Mesothelial cell of epicardium (in vitro differentiated cells): ENCODE measurements at regions not wholly inside any gene's neighbourhood (a gene's known extent, or its start where the extent isn't known, plus 50 kb on each side); places are given as distances from the start of the nearest gene placed in this dataset.

Experiments used
- DNase-seq, 2 experiments: peaks; one replicate each; pipeline ENCODE4 v3.0.0; 2021; ENCODE audit warnings: low spot score in 2 of 2; ENCODE audit not compliant: unreplicated experiment in 2 of 2
- H3K27ac Mint-ChIP-seq: 2 replicates; pipeline ENCODE4 v1.8.0; 2021; ENCODE audit warnings: mixed read lengths
- H3K27me3 Mint-ChIP-seq: 2 replicates; pipeline ENCODE4 v1.8.0; 2021; ENCODE audit warnings: low read depth, mixed read lengths
- H3K36me3 Mint-ChIP-seq: 2 replicates; pipeline ENCODE4 v1.8.0; 2021; ENCODE audit warnings: mixed read lengths
- H3K4me1 Mint-ChIP-seq: 2 replicates; pipeline ENCODE4 v1.8.0; 2021; ENCODE audit warnings: mixed read lengths
- H3K4me3 Mint-ChIP-seq: 2 replicates; pipeline ENCODE4 v1.8.0; 2021; ENCODE audit warnings: mild to moderate bottlenecking, moderate library complexity, mixed read lengths
- H3K9me3 Mint-ChIP-seq: 2 replicates; pipeline ENCODE4 v1.8.0; 2021; ENCODE audit warnings: mixed read lengths
- TF ChIP-seq, protein P1 (sequence below): fragments of 200-600 bp; sonication (generic); IDR thresholded peaks from one replicate; pipeline ENCODE4 v1.5.0; 2021; ENCODE audit warnings: antibody characterized with exemption; ENCODE audit not compliant: unreplicated experiment

DNA sequence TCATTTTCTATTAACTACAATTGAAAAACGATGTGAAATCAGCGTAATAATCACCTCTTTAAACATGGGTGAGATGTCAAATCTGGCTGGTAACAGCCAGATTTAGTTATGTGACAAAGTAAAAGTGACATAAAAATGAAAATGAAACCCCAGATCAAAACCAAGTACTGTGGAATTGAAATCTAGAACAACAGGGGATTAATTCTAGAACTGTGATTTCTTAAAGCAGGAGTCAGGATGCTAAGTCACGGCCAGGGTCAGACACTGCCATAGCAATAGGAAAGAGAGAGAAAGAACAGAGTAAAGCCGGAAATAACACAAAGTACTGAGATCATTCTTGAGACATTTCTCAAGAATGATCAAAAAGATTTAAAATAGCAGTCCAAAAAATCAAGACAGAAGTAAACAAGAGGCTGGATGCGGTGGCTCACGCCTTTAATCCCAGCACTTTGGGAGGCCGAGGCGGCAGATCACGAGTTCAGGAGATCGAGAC lies 1183.7 kb upstream of the NXPH2 start:
- Mint-ChIP-seq H3K9me3 (peaks cover 19% of the 10 kb centered on the region), H3K27me3 (no peaks in the 10 kb centered on the region), H3K27ac (no peak overlapping the region), H3K4me3 (no peak overlapping the region), H3K36me3 (peaks cover 4% of the 10 kb centered on the region), H3K4me1 (peaks cover 11% of the 10 kb centered on the region)
- no peak for DNase-seq
- TF ChIP-seq, protein P1, sequence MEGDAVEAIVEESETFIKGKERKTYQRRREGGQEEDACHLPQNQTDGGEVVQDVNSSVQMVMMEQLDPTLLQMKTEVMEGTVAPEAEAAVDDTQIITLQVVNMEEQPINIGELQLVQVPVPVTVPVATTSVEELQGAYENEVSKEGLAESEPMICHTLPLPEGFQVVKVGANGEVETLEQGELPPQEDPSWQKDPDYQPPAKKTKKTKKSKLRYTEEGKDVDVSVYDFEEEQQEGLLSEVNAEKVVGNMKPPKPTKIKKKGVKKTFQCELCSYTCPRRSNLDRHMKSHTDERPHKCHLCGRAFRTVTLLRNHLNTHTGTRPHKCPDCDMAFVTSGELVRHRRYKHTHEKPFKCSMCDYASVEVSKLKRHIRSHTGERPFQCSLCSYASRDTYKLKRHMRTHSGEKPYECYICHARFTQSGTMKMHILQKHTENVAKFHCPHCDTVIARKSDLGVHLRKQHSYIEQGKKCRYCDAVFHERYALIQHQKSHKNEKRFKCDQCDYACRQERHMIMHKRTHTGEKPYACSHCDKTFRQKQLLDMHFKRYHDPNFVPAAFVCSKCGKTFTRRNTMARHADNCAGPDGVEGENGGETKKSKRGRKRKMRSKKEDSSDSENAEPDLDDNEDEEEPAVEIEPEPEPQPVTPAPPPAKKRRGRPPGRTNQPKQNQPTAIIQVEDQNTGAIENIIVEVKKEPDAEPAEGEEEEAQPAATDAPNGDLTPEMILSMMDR: no peak

DNA sequence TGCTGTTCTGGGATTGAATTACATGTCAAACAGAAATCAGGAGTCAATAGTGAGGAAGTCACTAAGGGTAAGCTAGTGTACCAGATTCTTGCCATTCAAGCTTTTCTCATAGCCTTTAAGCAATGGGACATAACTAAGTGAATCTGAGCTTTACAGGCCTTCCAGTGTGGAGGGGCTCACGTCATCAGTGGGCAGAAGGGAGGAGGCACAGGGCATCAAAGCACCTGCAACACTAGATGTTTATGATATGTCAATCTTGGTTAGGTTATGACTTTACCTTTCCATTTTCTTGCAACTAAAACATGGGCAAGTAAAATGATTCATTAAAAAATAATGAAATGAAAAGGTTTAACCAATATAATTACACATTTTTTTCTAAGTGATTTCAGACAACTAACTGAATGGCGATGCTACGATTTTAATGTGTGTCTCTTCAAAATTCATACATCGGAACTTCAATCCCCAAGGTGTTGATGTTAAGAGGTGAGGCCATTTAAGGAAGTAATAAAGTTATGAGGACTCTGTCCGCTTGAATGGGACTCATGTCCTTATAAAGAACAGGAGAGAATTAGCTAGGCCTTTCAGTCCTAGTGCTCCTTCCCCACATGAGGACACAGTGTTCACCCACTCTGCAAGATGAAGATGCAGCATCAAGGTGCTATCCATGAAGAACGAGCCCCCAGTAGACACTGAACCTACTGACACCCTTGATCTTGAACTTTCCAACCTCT lies 1169.2 kb upstream of the NXPH2 start:
- Mint-ChIP-seq H3K36me3 (no peaks in the 10 kb centered on the region), H3K27ac (no peak overlapping the region), H3K4me3 (no peak overlapping the region), H3K27me3 (no peaks in the 10 kb centered on the region), H3K9me3 (no peaks in the 10 kb centered on the region), H3K4me1 (peaks cover 7% of the 10 kb centered on the region)
- TF ChIP-seq, protein P1: no peak
- no peak for DNase-seq

DNA sequence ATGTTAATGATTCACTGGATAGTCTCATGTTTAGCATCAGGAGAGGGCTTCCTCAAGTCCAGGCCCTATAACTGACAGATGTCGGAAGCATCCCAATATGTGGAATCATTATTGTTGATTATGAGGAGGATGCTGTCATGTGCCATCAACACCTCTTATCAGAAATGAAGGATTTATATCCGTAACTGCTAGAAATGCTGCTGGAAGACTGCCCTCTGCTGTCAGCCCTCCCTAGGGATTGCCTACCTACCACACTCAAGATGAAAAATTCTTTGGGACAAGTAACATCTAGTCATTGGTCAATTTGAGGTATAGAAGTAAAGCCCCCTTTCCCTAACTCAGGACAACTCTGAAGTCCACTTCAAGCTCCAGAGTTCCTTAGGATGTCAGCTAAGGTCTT lies 1166.5 kb upstream of the NXPH2 start:
- Mint-ChIP-seq H3K27me3 (no peaks in the 10 kb centered on the region), H3K36me3 (no peaks in the 10 kb centered on the region), H3K9me3 (peaks cover 4% of the 10 kb centered on the region), H3K27ac (no peak overlapping the region), H3K4me1 (peaks cover 7% of the 10 kb centered on the region), H3K4me3 (no peak overlapping the region)
- no peak for DNase-seq
- TF ChIP-seq, protein P1: no peak

DNA sequence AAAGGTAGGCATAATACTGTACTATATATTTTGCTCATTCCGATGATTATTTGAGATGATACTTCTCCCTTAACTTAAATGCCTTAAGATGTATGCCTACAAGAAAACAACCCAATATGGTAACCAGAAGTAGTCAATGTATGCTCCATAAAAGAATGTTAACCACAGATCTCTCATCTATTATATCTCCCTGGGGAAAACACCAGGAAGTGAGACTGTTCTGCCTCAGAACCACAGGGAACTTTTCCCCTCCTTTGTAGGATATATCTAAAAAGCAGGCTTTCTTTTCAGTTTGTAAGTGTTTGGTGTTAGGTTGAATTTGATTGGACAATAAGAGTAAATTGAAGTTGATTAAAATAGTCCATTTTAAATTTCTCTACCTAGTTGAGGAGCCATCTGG lies 1160.5 kb upstream of the NXPH2 start:
- TF ChIP-seq, protein P1: no peak
- peaks cover 27% of the 10 kb centered on the region for H3K9me3 Mint-ChIP-seq
- peaks cover 2% of the 10 kb centered on the region for H3K4me1 Mint-ChIP-seq

DNA sequence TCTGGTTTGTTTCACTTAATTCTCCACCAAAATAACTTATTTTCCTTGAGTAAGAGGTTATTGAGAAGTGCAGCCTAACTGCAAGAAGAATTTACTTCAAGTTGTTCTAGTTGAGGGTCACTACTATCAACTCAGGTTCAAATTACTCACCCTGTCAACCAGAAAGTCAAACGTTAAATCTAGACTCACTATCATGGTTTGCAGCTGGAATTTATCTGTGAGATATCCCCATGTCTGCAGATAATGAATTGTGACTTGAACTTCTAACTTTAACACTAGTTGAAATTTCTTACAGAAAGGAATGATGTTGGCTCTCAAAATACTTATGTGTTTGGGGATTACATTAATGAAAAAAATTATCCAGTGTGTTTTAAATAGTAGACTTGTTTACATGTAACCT lies 1145.7 kb upstream of the NXPH2 start:
- no peak for DNase-seq
- H3K27ac Mint-ChIP-seq: no peak overlapping the region
- H3K4me1 Mint-ChIP-seq: peaks cover 15% of the 10 kb centered on the region
- peaks cover 1% of the 10 kb centered on the region for H3K36me3 Mint-ChIP-seq
- TF ChIP-seq, protein P1: no peak
- H3K4me3 Mint-ChIP-seq: no peak overlapping the region
- no peaks in the 10 kb centered on the region for H3K27me3 Mint-ChIP-seq
- peaks cover 8% of the 10 kb centered on the region for H3K9me3 Mint-ChIP-seq

More for the DNA sequence above, 1160.5 kb upstream of the NXPH2 start:
- Mint-ChIP-seq H3K4me3 (no peak overlapping the region), H3K27me3 (no peaks in the 10 kb centered on the region), H3K27ac (no peak overlapping the region), H3K36me3 (peaks cover 4% of the 10 kb centered on the region)
- no peak for DNase-seq
